Daoy (cell line): ENCODE measurements at regions not wholly inside any gene's neighbourhood (a gene's known extent, or its start where the extent isn't known, plus 50 kb on each side); places are given as distances from the start of the nearest gene placed in this dataset.

ENCODE experiments used
- DNase-seq: peaks from one replicate; pipeline ENCODE4 v3.0.0-alpha.2; 2015; ENCODE audit warnings: low read depth

GRCh38 chr9:81264516-81264915, 424.8 kb downstream of the TLE1 start:
- DNase-seq: peak; percentile 3

GRCh38 chr9:81259896-81260295, 429.5 kb downstream of the TLE1 start:
- no peak for DNase-seq

GRCh38 chr9:81256368-81256767, 433.0 kb downstream of the TLE1 start:
- DNase-seq: no peak

- no peak for DNase-seq
These were observed 438.7 kb downstream of the TLE1 start for GRCh38 chr9:81250606-81251005.

GRCh38 chr9:81250041-81250440, 439.3 kb downstream of the TLE1 start:
- no peak for DNase-seq

GRCh38 chr9:81245254-81245956, 443.9 kb downstream of the TLE1 start:
- peak; percentile 12 for DNase-seq

GRCh38 chr9:81244631-81245030, 444.7 kb downstream of the TLE1 start:
- DNase-seq: no peak

GRCh38 chr9:81242866-81243265, 446.5 kb downstream of the TLE1 start:
- DNase-seq: no peak

- no peak for DNase-seq
These were observed 450.0 kb downstream of the TLE1 start for GRCh38 chr9:81239388-81239787.

GRCh38 chr9:81237565-81238231, 451.6 kb downstream of the TLE1 start:
- no peak for DNase-seq

GRCh38 chr9:81234924-81235610, 454.3 kb downstream of the TLE1 start:
- DNase-seq: no peak

- no peak for DNase-seq
These were observed 458.3 kb downstream of the TLE1 start for GRCh38 chr9:81231011-81231410.

- DNase-seq: no peak
These were observed 461.7 kb downstream of the TLE1 start for GRCh38 chr9:81227507-81228245.

- DNase-seq: no peak
These were observed 463.8 kb downstream of the TLE1 start for GRCh38 chr9:81225596-81225995.

- no peak for DNase-seq
These were observed 464.9 kb downstream of the TLE1 start for GRCh38 chr9:81224166-81225081.

GRCh38 chr9:81214975-81215374, 474.4 kb downstream of the TLE1 start:
- DNase-seq: no peak

GRCh38 chr9:81213456-81213855, 475.9 kb downstream of the TLE1 start:
- no peak for DNase-seq

- no peak for DNase-seq
These were observed 477.6 kb downstream of the TLE1 start for GRCh38 chr9:81211741-81212140.

GRCh38 chr9:81207651-81208050, 481.7 kb downstream of the TLE1 start:
- DNase-seq: no peak

GRCh38 chr9:81202292-81202691, 487.1 kb downstream of the TLE1 start:
- DNase-seq: no peak

- no peak for DNase-seq
These were observed 494.1 kb downstream of the TLE1 start for GRCh38 chr9:81195206-81195605.
